NCI-H1092 treated with DMSO at 0.1 percent for 48 hours (cell line): ENCODE measurements at regions not wholly inside any gene's neighbourhood (a gene's known extent, or its start where the extent isn't known, plus 50 kb on each side); places are given as distances from the start of the nearest gene placed in this dataset.

Source experiments
- DNase-seq: peaks from one replicate; lab custom pipeline; 2025; lab: John Stamatoyannopoulos, UW

DNA sequence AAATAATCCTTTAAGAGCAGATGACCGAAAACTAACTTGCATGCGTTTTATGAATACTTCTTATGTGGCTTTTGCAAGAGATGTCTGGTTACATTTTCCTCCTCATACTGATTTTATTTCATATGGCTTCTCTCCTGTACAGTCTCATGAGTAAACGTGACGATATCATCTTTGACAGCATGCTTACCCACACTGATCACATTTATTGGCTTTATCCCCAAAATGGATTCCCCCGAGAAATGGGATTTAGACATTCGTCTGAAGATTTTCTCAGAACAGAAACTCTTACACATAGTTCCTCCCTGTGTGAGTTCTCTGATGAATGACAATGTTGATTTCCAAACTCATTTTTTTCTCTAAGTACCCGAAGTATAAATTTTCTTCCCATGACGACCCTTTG lies 939.7 kb upstream of the LCORL start:
- DNase-seq = no peak

DNA sequence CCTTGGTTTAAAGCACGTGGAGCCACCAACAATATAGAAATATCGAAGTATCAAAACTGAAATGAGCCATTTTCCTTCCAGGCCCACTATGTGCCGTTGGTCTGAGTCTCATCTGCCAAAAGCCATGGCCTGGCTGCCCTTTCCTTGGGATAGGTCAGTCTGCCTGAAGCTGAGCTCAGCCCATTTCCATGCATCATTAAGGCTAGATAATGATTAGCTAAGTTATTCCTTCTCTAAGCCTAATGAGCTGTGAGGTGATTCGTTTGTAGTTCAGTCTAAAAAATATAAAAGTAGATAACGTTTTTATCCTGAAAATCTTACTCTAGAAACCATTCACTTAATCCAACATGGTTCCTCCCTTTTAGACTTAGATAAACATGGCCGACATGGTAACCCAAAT lies 936.2 kb upstream of the LCORL start:
- no peak for DNase-seq

DNA sequence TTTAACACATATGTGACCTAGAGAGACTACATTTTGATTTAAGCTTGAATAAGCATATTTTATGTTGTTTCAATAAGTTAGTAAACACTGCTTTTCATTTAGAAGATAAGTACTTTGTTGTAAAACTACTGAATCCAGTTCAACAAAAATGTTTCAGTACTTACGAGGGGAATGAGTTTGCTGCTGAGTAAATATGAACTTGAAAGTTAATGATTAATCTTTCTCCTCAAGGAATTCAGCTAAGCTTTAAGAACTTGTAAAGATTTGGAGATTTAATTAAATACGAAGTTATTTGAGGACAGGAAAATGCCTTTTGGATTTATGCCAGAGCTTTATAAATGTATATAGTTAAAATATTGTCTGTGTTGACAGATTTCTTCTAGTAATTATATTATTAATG lies 933.0 kb upstream of the LCORL start:
- DNase-seq = no peak

GRCh38 chr4:18953613-18954012 lies 932.1 kb upstream of the LCORL start:
- no peak for DNase-seq

- DNase-seq = no peak
These were observed 923.9 kb upstream of the LCORL start for GRCh38 chr4:18945464-18945863.

DNA sequence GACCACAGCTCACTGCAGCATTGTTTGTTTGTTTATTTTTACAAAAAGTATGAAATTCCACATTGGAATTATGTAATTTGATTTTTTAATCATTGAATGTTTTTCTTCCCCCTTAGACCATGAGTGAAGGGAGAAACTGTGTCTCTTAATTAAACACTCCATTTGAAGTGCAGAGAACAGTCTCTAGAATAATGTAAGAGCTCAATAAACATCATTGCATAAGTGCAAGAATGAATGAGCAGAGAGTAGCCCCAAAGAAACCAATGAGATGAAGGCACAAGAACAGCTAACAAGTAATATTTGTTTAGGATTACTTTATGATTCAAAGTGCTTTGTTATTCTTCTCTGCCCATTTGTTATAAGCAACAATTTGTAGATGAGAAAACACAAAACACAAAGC lies 921.3 kb upstream of the LCORL start:
- DNase-seq = no peak

DNA sequence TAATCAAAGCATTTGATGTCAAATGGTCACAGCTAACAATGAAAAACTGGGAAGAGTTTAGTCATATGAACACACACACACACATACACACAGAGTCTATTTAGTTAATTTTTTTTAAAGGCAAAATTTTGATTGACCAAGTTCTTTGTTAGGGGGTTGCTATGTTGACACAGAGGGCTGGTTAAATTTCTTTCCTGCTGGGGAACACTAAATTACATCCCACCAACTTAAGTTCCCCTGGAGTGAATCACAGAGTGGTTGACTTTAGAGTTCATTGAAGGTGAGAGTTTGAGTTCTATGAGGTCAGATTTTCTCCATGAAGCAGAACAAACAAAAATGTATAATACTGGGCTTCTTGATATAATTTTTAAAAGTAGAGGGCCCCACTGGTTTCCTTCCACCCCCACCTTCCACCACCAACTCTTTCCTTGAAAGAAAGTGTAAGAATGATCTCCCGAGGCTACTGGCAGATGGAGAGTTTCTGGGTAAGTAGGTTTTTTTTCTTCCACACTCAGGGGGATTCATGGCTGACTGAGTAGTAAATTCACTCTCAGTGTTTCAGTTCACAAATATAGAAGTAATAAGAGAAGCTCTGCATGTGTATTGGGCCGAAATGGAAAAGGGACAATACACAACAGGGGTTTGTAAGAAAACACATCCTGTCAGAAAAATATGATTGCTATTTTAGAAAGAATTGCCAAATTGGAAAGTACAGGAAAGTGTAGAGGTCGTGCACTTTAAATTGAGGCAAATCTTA lies 917.0 kb upstream of the LCORL start:
- DNase-seq = no peak

DNA sequence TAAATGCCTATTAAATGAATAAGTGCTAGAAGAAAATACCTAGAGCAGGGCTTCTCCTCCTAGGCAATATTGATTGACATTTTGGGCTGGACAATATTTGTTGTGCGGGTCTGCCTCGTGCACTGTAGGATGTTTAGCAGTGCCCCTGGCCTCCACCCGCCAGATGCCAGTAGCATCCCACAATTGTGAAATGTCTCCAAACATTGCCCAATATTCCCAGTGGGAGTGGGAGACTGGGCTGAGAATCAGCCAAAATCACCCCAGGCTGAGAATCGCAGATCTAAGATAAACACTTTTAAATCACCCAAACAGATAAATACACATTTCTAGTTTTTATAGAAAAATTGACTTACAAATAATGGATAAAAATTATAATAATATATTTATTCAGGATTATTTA lies 916.2 kb upstream of the LCORL start:
- no peak for DNase-seq

DNA sequence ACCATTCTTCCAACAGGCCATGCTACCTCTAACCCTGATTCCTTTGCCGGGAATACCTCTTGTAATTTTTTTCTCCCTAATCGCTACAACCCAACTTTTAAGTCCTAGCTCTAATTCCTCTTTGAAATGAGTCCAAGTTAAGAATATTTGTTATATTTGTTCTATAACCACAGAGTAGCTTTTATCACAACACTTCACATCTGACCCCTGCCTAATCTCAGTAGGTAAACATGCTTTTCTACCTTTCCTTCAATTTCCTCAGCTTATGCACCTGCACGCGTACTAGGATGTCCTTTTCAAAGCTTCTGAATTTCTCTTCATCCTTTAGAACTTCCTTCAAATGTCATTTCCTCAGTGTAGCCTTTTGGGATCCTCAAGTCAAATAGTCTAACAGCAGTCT lies 915.5 kb upstream of the LCORL start:
- no peak for DNase-seq

- no peak for DNase-seq
These were observed 914.2 kb upstream of the LCORL start for GRCh38 chr4:18935659-18936345.

DNA sequence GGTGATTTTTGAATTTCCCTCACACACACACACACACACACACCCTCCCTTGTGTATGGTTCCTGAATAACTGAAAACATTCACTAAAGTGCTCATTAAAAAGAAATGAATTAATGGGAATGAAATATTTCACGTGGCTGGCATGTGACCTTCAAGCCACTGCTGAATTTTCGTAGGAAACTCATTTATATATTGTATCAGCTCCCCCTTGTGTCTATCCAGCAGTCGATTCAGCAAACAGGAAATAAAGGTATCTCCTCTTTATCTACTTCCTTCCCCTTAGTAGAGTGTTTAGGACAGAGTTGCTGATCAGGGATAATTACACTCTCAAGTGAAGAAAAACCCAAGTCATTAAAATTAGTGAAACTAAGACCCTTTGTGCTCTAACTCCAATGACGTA lies 912.6 kb upstream of the LCORL start:
- DNase-seq = peak; percentile 36

- DNase-seq = no peak
These were observed 911.3 kb upstream of the LCORL start for GRCh38 chr4:18932730-18933339.

GRCh38 chr4:18931643-18932377 lies 910.3 kb upstream of the LCORL start:
- no peak for DNase-seq

DNA sequence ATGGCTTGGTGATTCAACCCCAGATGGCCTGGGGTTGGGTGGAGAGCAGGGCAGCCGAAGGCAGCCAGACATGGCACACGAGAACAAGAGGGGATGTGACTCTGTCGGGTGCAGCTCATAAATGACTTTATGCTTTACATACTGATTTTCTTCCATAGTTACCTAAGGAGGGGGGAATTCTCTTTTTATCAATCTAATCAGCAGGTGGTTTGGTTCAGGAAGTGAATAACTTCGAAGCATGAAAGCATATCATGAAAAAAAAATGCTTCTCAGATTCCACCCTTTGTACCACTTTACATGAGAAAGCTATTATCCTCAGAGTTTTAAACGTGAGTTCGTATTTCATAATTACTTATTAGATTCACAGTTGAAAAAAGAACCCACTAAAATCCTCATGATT lies 908.9 kb upstream of the LCORL start:
- no peak for DNase-seq

DNA sequence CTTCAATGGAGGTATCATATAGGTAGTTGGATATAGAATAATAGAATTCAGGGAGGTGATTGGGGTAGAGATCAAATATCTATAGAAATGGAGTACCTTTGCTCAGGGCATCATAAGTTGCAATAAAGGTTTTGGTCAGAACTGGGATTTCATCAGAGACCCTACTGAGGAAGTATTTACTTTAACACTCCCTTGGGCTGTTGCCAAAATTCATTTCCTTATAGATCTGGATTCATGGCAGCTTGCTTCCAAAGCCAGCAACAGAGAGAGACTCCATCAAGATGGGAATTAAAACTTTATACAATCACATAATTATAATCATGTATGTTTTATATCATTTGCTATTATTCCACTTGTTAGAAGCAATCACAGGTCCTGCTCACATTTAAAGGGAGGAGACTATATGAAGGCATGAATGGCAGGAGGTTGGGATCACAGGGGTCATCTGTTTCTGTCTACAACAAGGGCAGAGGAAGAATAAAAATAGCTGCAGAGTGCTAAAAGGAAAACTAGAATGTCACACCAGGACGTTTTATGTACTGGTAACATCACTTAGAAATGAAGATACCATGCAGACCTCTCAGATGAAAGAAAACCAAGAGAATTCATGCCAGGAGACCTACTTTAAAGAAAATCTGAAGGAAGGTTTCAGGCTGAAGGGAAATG lies 902.1 kb upstream of the LCORL start:
- DNase-seq = no peak

DNA sequence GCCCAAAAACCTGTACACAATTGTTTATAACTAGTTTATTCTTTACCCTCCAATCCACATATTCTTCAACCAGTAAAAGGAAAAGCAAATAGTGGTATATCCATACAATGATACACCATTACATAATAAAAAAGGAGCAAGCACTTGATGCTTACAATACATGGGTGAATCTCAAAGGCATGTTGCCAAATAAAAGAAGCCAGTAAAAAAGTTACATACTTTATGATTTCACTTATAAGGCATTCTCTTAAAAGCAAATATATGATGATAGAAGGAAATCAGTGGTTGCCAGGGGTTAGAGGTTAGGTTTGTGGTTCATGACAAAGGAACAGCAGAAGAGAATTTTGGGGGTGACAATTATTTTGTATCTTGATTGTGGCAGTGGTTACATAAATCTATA lies 896.1 kb upstream of the LCORL start:
- no peak for DNase-seq

GRCh38 chr4:18914182-18914581 lies 892.6 kb upstream of the LCORL start:
- no peak for DNase-seq

DNA sequence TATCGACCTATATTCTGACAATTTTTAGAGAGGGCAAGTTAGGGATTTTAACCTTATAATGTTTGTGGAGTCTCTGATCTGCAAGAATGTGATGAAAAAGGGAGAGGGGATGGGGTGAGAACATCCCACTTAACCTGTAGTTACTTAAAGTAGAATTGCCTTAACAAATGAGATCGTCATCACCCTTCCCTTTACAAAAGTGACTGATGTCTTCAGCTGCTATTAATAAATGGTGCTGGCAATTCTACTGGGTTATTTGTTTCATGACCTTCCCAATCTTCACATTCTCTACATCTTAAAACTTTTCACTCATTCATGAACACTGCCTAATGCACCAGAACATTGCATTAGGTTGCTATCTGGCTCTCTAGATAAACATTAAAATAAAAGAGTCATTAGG lies 873.4 kb upstream of the LCORL start:
- no peak for DNase-seq

DNA sequence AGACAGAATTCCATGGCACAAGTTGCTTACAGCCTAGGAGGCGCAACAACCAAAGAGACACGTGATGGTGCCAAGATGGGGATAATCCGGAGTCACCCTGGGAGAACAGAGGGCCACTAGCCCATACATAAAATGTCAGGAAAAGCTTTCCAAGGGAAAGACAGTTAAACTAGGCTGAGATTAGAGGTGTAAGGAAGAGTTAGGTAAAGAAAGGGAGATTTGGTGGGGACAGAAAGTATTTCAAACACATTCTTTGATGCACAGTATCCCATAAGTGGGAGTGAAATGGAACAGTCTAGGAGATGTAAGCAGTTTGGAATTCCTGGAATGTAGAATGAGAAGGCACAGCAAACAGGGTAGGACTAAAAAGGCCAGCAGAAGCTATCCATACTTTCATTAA lies 860.9 kb upstream of the LCORL start:
- DNase-seq = no peak

DNA sequence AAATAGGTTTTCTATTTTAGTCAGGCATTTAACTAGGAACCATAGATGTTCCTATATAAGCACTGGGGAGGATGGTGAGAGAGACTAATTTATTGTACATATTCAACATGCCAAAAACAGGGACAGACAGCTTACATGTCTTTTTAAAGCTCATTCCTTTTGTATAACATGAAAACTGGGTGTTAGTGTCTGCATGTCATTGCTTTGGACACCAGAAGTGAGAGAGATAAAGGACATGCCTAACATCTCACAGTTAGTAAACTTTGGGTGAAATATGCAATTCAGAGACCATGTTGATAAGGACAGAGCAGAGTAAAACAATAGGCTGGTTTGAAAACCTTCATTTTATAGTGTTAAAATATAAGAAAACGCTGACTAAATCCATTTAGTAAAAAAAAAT lies 860.0 kb upstream of the LCORL start:
- no peak for DNase-seq

GRCh38 chr4:18880871-18881270 lies 859.3 kb upstream of the LCORL start:
- no peak for DNase-seq

DNA sequence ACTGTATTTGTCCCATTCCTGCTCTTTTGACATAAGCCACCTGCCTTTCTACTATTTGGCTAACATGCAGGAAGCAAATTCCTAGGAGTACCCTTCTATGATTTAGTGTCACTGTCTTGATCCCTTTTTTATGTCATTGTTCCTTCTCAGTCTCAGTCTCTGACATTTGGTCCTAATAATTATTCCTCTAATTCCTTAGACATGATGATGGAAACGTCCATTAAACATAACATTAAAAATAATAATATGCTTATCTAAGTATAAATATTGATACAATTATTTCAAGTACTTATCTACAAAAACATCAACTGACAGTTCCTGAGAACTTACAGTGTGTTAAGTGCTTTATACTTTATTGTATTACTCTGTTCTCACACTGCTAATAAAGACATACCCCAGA lies 857.0 kb upstream of the LCORL start:
- no peak for DNase-seq
